Suprapubic skin (tissue), 4 donors: ENCODE measurements at regions not wholly inside any gene's neighbourhood (a gene's known extent, or its start where the extent isn't known, plus 50 kb on each side); places are given as distances from the start of the nearest gene placed in this dataset.

Experiments
- DNase-seq, 2 donors: peaks; one replicate each; pipeline ENCODE4 v3.0.0-alpha.2; 2019; ENCODE audit warnings: low spot score in 2 of 2
- H3K27ac ChIP-seq: fragments of 200-600 bp; sonication (generic); one replicate; pipeline ENCODE4 v1.5.1; 2019
- H3K27me3 ChIP-seq: fragments of 200-600 bp; sonication (generic); one replicate; pipeline ENCODE4 v1.5.1; 2019
- H3K36me3 ChIP-seq: fragments of 200-600 bp; sonication (generic); one replicate; pipeline ENCODE4 v1.5.1; 2019
- H3K4me1 ChIP-seq: fragments of 200-600 bp; sonication (generic); one replicate; pipeline ENCODE4 v1.5.1; 2019
- H3K4me3 ChIP-seq: fragments of 200-600 bp; sonication (generic); one replicate; pipeline ENCODE4 v1.5.1; 2019; ENCODE audit warnings: mild to moderate bottlenecking
- H3K9me3 ChIP-seq: fragments of 200-600 bp; sonication (generic); one replicate; pipeline ENCODE4 v1.5.1; 2019
- EP300 ChIP-seq: sonication (generic); formaldehyde crosslinking; IDR thresholded peaks from one replicate; pipeline ENCODE4 v1.6.1; 2017; ENCODE audit warnings: antibody characterized with exemption
- POLR2A ChIP-seq, 2 donors: fragments of 450-650 bp; IDR thresholded peaks; one replicate each; pipeline ENCODE4 v1.6.1; 2017; ENCODE audit warnings: antibody characterized with exemption in 2 of 2, mild to moderate bottlenecking in 2 of 2, moderate library complexity in 2 of 2
- POLR2AphosphoS5 ChIP-seq, 3 donors: sonication (generic); formaldehyde crosslinking; IDR thresholded peaks; one replicate each; pipeline ENCODE4 v1.6.1; 2017; ENCODE audit warnings: antibody characterized with exemption in 3 of 3
- WGBS: methylation state at CpG from one replicate; pipeline ENCODE4 v1.1.5; 2018; 5-methylcytosine and 5-hydroxymethylcytosine counted together
- TF ChIP-seq, protein P1 (sequence below), 2 donors: fragments of 200-600 bp in 1 of 2; fragments of 450-650 bp in 1 of 2; sonication (generic) in 1 of 2; IDR thresholded peaks; one replicate each; pipeline ENCODE4 v1.5.1; 2016 to 2019; ENCODE audit warnings: antibody characterized with exemption in 2 of 2, mild to moderate bottlenecking in 1 of 2, moderate library complexity in 1 of 2

DNA sequence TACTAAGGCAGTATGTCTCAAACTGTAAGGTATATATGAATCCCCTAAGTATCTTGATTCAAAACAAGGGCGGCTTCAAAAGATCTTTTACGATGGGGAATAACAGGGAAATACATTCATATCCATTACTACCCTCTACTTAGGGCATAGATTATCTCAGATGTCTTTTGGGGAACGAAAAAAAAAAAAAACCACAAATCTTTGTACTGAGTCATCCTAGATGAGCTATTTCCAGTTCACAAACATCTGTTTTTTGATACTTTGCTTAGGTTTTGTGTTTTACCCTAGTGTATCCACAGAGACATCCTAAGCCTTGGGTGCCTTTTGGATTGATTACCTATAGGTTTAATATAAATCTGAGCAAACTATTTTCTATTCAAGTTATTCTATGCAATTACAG, 457.2 kb downstream of the NLGN4X start:
- DNase-seq: no peak
- H3K27me3 ChIP-seq: no peaks in the 10 kb centered on the region
- no peaks in the 10 kb centered on the region for H3K9me3 ChIP-seq
- no peaks in the 10 kb centered on the region for H3K36me3 ChIP-seq
- no peaks in the 10 kb centered on the region for H3K4me1 ChIP-seq
- 59% methylated on average over 3 of the region's 3 CpGs for WGBS
- H3K4me3 ChIP-seq: no peak overlapping the region
- no peak overlapping the region for H3K27ac ChIP-seq
- TF ChIP-seq POLR2A (IDR thresholded peaks at IDR 0.05) (no peak), EP300 (no peak), POLR2AphosphoS5 (IDR thresholded peaks at IDR 0.05) (no peak)
- TF ChIP-seq, protein P1, sequence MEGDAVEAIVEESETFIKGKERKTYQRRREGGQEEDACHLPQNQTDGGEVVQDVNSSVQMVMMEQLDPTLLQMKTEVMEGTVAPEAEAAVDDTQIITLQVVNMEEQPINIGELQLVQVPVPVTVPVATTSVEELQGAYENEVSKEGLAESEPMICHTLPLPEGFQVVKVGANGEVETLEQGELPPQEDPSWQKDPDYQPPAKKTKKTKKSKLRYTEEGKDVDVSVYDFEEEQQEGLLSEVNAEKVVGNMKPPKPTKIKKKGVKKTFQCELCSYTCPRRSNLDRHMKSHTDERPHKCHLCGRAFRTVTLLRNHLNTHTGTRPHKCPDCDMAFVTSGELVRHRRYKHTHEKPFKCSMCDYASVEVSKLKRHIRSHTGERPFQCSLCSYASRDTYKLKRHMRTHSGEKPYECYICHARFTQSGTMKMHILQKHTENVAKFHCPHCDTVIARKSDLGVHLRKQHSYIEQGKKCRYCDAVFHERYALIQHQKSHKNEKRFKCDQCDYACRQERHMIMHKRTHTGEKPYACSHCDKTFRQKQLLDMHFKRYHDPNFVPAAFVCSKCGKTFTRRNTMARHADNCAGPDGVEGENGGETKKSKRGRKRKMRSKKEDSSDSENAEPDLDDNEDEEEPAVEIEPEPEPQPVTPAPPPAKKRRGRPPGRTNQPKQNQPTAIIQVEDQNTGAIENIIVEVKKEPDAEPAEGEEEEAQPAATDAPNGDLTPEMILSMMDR (IDR thresholded peaks at IDR 0.05): no peak

DNA sequence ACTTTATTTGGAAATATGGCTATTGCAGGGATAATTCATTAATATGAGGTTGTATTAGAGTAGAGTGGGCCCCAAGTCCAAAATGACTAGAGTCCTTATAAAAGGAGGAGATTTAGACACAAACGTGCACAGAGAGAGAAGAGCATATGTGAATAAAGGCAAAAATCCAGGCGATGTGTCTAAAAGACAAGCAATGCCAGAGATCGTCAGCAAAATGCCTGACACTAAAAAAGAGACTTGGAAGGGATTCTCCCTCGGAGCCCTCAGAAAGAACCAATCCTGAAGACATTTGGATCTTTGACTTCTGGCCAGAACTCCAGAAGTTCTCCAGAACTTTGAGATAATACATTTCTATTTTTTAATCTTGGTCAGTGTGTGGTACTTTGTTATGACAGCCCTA, 472.1 kb downstream of the NLGN4X start:
- no peaks in the 10 kb centered on the region for H3K9me3 ChIP-seq
- no peaks in the 10 kb centered on the region for H3K36me3 ChIP-seq
- DNase-seq: no peak
- no peaks in the 10 kb centered on the region for H3K4me1 ChIP-seq
- H3K27ac ChIP-seq: no peak overlapping the region
- TF ChIP-seq EP300 (no peak), POLR2A (IDR thresholded peaks at IDR 0.05) (no peak), POLR2AphosphoS5 (IDR thresholded peaks at IDR 0.05) (no peak)
- TF ChIP-seq, protein P1 (IDR thresholded peaks at IDR 0.05): no peak
- H3K4me3 ChIP-seq: no peak overlapping the region
- no peaks in the 10 kb centered on the region for H3K27me3 ChIP-seq
- 55% methylated on average over 4 of the region's 4 CpGs for WGBS

DNA sequence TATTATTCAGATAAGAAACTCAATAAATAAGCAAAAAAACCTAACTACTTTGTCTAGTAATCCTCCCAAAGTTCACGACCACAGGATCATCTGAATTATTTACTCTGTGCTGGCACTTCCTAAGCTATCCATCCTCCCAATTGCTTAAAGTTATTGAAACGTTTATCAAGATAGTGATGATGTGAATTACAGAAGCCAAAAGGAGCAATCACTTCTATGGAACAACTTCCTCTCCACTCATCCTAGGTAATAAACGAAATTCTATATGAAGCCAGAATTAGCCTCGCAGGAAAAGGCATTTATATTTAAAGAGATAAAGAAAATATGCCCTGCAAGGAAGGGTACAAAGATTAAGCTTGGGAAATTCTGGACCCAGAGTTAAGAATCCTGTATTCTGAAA, 475.4 kb downstream of the NLGN4X start:
- DNase-seq: no peak
- Histone ChIP-seq H3K27ac (no peak overlapping the region), H3K36me3 (no peaks in the 10 kb centered on the region), H3K4me3 (no peak overlapping the region), H3K9me3 (no peaks in the 10 kb centered on the region), H3K27me3 (no peaks in the 10 kb centered on the region), H3K4me1 (no peaks in the 10 kb centered on the region)
- 66% methylated on average over 4 of the region's 4 CpGs for WGBS
- no peak for TF ChIP-seq POLR2A (IDR thresholded peaks at IDR 0.05)
- TF ChIP-seq, protein P1 (IDR thresholded peaks at IDR 0.05): no peak
- no peak for TF ChIP-seq EP300
- no peak for TF ChIP-seq POLR2AphosphoS5 (IDR thresholded peaks at IDR 0.05)

DNA sequence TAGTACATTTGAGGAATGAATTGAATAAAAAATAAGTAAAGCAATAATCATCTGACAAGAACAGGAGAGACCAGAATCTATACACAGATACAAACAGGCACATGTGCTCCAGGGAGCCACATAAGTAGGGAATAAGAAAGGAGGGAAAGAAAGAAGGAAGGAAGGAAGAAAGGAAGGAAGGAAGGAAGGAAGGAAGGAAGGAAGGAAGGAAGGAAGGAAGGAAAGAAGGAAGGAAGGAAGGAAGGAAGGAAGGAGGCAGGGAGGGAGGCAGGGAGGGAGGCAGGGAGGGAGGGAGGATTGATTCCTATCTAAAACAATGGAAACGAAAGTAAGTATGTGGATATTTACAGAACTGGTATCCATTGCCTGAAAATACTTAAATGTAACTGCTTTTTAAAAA, 475.8 kb downstream of the NLGN4X start:
- no peak for DNase-seq
- TF ChIP-seq POLR2A (IDR thresholded peaks at IDR 0.05) (no peak), POLR2AphosphoS5 (IDR thresholded peaks at IDR 0.05) (no peak), EP300 (no peak)
- TF ChIP-seq, protein P1 (IDR thresholded peaks at IDR 0.05): no peak
- 84% methylated on average over 1 of the region's 1 CpG for WGBS
- no peaks in the 10 kb centered on the region for H3K27me3 ChIP-seq
- no peaks in the 10 kb centered on the region for H3K4me1 ChIP-seq
- H3K9me3 ChIP-seq: no peaks in the 10 kb centered on the region
- H3K36me3 ChIP-seq: no peaks in the 10 kb centered on the region
- H3K27ac ChIP-seq: no peak overlapping the region
- no peak overlapping the region for H3K4me3 ChIP-seq

DNA sequence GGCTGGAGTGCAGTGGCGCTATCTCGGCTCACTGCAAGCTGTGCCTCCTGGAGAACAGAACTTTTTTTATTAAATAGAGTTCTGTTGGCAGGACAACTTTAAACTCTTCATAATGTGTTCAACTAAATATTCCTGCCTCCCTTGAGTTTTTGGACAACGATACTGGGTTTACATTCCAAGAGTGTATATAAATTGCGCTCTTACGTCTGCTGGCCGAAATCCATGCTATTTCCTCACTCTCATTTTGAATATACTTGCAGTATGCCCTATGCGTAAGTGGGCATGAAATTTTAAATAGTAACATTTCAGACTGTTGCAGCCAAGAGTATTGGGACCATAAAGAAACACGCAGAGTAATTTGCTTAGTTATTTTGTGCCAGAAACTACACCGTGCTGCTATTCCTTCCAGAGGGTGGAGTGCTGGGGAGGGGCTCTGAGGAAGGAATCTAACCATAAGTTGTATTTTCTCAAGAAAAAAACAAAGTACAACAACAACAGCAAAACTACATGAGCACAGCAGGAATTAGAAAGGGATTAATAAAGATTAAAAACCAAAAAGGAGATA, 480.0 kb downstream of the NLGN4X start:
- no peaks in the 10 kb centered on the region for H3K27me3 ChIP-seq
- no peak for DNase-seq
- TF ChIP-seq POLR2A (IDR thresholded peaks at IDR 0.05) (no peak), POLR2AphosphoS5 (IDR thresholded peaks at IDR 0.05) (no peak), EP300 (no peak)
- TF ChIP-seq, protein P1 (IDR thresholded peaks at IDR 0.05): no peak
- H3K36me3 ChIP-seq: no peaks in the 10 kb centered on the region
- WGBS: 77% methylated on average over 9 of the region's 9 CpGs
- no peak overlapping the region for H3K4me3 ChIP-seq
- no peaks in the 10 kb centered on the region for H3K9me3 ChIP-seq
- no peaks in the 10 kb centered on the region for H3K4me1 ChIP-seq
- no peak overlapping the region for H3K27ac ChIP-seq
